ENCODE measurements at regions not wholly inside any gene's neighbourhood (a gene's known extent, or its start where the extent isn't known, plus 50 kb on each side); places are given as distances from the start of the nearest gene placed in this dataset.

DNA sequence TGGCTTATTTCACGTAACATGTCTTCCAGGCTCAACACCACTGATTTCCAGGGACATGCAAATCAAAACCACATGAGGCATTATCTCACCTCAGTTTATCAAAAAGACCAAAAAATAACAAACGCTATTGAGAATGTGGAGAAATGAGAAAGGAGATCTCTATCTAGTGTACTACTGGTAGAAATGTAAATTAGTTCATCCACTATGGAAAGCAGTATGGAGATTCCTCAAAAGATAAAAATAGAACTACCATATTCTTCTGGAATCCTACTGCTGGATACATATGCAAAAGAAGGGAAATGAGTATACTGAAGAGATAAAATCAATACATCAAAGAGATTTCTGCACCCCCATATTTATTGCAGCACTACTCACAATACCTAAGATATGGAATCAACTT is 329.6 kb upstream of the NDST3 start:
- TF ChIP-seq, protein P1, sequence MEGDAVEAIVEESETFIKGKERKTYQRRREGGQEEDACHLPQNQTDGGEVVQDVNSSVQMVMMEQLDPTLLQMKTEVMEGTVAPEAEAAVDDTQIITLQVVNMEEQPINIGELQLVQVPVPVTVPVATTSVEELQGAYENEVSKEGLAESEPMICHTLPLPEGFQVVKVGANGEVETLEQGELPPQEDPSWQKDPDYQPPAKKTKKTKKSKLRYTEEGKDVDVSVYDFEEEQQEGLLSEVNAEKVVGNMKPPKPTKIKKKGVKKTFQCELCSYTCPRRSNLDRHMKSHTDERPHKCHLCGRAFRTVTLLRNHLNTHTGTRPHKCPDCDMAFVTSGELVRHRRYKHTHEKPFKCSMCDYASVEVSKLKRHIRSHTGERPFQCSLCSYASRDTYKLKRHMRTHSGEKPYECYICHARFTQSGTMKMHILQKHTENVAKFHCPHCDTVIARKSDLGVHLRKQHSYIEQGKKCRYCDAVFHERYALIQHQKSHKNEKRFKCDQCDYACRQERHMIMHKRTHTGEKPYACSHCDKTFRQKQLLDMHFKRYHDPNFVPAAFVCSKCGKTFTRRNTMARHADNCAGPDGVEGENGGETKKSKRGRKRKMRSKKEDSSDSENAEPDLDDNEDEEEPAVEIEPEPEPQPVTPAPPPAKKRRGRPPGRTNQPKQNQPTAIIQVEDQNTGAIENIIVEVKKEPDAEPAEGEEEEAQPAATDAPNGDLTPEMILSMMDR (conservative IDR thresholded peaks at IDR 0.05): no peak
- TF ChIP-seq EZH2 (IDR thresholded peaks at IDR 0.05; ENCODE audit: low read depth): no peak

Data from PC-9 (cell line).